ENCODE measurements at regions not wholly inside any gene's neighbourhood (a gene's known extent, or its start where the extent isn't known, plus 50 kb on each side); places are given as distances from the start of the nearest gene placed in this dataset.

DNA sequence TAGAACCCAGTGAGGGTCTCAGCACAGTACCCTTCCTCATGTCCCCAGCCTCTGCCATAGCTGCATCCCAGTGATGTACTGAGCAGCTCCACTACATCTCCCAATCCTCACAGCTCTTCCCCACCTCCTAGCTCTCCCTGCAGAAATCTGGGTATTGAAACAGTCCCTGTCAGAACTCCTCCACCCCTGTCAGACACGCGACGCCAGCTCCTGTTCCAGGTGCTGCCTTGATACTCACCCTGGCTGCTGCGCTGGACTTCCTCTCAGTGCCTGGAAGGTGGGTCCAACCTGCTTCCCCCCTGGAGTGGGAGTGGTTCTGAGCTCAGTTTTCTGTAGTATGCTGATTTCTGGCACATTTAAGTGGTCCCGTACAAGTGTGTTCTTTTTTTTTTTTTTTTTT is 160.9 kb upstream of the SLCO3A1 start:
- TF ChIP-seq, protein P1, sequence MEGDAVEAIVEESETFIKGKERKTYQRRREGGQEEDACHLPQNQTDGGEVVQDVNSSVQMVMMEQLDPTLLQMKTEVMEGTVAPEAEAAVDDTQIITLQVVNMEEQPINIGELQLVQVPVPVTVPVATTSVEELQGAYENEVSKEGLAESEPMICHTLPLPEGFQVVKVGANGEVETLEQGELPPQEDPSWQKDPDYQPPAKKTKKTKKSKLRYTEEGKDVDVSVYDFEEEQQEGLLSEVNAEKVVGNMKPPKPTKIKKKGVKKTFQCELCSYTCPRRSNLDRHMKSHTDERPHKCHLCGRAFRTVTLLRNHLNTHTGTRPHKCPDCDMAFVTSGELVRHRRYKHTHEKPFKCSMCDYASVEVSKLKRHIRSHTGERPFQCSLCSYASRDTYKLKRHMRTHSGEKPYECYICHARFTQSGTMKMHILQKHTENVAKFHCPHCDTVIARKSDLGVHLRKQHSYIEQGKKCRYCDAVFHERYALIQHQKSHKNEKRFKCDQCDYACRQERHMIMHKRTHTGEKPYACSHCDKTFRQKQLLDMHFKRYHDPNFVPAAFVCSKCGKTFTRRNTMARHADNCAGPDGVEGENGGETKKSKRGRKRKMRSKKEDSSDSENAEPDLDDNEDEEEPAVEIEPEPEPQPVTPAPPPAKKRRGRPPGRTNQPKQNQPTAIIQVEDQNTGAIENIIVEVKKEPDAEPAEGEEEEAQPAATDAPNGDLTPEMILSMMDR (IDR thresholded peaks at IDR 0.05), result no peak
- TF ChIP-seq POLR2A (IDR thresholded peaks at IDR 0.05) (no peak), EP300 (IDR thresholded peaks at IDR 0.05) (no peak), POLR2AphosphoS5 (IDR thresholded peaks at IDR 0.05) (no peak)
- no peak for ATAC-seq
- Histone ChIP-seq H3K27me3 (no peaks in the 10 kb centered on the region), H3K4me1 (peaks cover 0 to 11% (median 0%) of the 10 kb centered on the region in 3 donors), H3K36me3 (no peaks in the 10 kb centered on the region), H3K9me3 (no peaks in the 10 kb centered on the region), H3K27ac (no peak overlapping the region), H3K4me3 (no peak overlapping the region)
- 88 to 96% methylated on average over 4 to 5 of the region's 5 CpGs for WGBS, 2 donors (ENCODE audit: low coverage in 1 of 2)

- Histone ChIP-seq H3K4me3 (peak overlapping the region; percentile 29 to 30), H3K27ac (peak overlapping the region; percentile 70 to 84 (median 78)), H3K9me3 (no peaks in the 10 kb centered on the region), H3K4me1 (peaks cover 0 to 11% (median 0%) of the 10 kb centered on the region in 3 donors), H3K27me3 (no peaks in the 10 kb centered on the region), H3K36me3 (no peaks in the 10 kb centered on the region)
- peak; percentile 88 for ATAC-seq
- TF ChIP-seq, protein P1 (IDR thresholded peaks at IDR 0.05), result no peak
- TF ChIP-seq POLR2AphosphoS5 (IDR thresholded peaks at IDR 0.05), result peak; percentile 26
- WGBS, 2 donors (ENCODE audit: low coverage in 1 of 2), result 25 to 54% methylated on average over 5 to 11 of the region's 11 CpGs
Measured at GRCh38 chr15:91694131-91694830, 159.2 kb upstream of the SLCO3A1 start.

DNA sequence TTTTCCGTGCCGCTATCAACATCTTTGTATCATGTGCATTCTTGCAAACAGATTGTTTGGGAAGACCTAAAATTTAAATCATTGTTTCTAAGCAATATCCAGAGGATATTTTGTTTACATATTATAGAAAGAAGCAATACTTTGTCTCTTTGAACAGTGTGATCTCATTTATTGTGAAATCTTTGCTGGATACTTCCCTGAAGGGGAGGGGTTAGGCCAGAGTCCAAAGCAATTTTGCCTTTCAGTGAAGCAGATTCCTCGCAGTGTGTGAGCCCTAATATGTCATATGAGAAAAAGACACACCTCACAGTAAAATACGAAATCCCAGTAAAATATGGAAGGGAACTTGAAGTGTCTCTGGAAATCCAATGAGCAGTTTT is 158.7 kb upstream of the SLCO3A1 start:
- H3K27me3 ChIP-seq, result no peaks in the 10 kb centered on the region
- ATAC-seq, result peak; percentile 89
- TF ChIP-seq POLR2AphosphoS5 (IDR thresholded peaks at IDR 0.05), result peak; percentile 79
- TF ChIP-seq, protein P1 (IDR thresholded peaks at IDR 0.05), result no peak
- H3K9me3 ChIP-seq, result no peaks in the 10 kb centered on the region
- WGBS, 2 donors (ENCODE audit: low coverage in 1 of 2), result 17 to 37% methylated on average over 4 of the region's 4 CpGs
- H3K36me3 ChIP-seq, result no peaks in the 10 kb centered on the region
- peak overlapping the region; percentile 70 to 84 (median 78) for H3K27ac ChIP-seq
- H3K4me3 ChIP-seq, result peak overlapping the region; percentile 29 to 30
- peaks cover 0 to 11% (median 0%) of the 10 kb centered on the region in 3 donors for H3K4me1 ChIP-seq

DNA sequence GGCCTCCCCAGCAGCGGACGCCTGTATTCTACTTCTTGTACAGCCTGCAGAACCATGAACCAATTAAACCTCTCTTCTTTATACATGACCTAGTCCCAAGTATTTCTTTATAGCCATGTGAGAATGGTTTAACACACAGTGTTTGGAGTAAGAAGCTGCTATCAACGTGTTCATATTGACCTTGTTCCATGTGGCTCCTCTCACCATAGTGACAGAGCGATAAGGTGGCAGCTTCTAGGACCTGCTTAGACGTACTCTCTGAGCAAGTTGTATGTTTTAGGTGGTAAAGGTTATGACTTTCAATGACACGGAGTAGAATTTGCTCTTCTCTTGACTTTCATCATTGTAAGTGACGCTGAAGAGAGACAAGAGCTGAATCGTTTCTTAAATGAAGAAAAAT is 157.7 kb upstream of the SLCO3A1 start:
- no peak overlapping the region for H3K4me3 ChIP-seq
- no peaks in the 10 kb centered on the region for H3K36me3 ChIP-seq
- no peaks in the 10 kb centered on the region for H3K27me3 ChIP-seq
- no peak for TF ChIP-seq EP300 (IDR thresholded peaks at IDR 0.05)
- TF ChIP-seq, protein P1 (IDR thresholded peaks at IDR 0.05), result no peak
- TF ChIP-seq POLR2A (IDR thresholded peaks at IDR 0.05), result no peak
- no peak for TF ChIP-seq POLR2AphosphoS5 (IDR thresholded peaks at IDR 0.05)
- H3K27ac ChIP-seq, result no peak overlapping the region
- 82 to 94% methylated on average over 3 to 6 of the region's 8 CpGs for WGBS, 2 donors (ENCODE audit: low coverage in 1 of 2)
- H3K9me3 ChIP-seq, result no peaks in the 10 kb centered on the region
- ATAC-seq, result no peak
- peaks cover 0 to 11% (median 0%) of the 10 kb centered on the region in 3 donors for H3K4me1 ChIP-seq

- TF ChIP-seq POLR2A (IDR thresholded peaks at IDR 0.05), result no peak
- TF ChIP-seq EP300 (IDR thresholded peaks at IDR 0.05), result no peak
- no peak for TF ChIP-seq POLR2AphosphoS5 (IDR thresholded peaks at IDR 0.05)
- TF ChIP-seq, protein P1 (IDR thresholded peaks at IDR 0.05), result no peak
- ATAC-seq, result no peak
- peaks cover 0 to 11% (median 0%) of the 10 kb centered on the region in 3 donors for H3K4me1 ChIP-seq
- no peaks in the 10 kb centered on the region for H3K27me3 ChIP-seq
- no peaks in the 10 kb centered on the region for H3K36me3 ChIP-seq
- WGBS, 2 donors (ENCODE audit: low coverage in 1 of 2), result 86% methylated on average over 2 of the region's 3 CpGs
- no peak overlapping the region for H3K4me3 ChIP-seq
- no peak overlapping the region for H3K27ac ChIP-seq
- no peaks in the 10 kb centered on the region for H3K9me3 ChIP-seq
Measured at GRCh38 chr15:91696981-91697380, 156.5 kb upstream of the SLCO3A1 start.

All from gastroesophageal sphincter (tissue), 4 donors.